H1 (cell line): ENCODE measurements at regions not wholly inside any gene's neighbourhood (a gene's known extent, or its start where the extent isn't known, plus 50 kb on each side); places are given as distances from the start of the nearest gene placed in this dataset.

Experiments used
- CTCF ChIA-PET: fragments of 300-600 bp; sonication (Branson Sonifier 250); formaldehyde crosslinking; loops from one replicate; lab custom pipeline; 2021; ENCODE audit not compliant: partially characterized antibody; lab: Charles Lee
- POLR2A ChIA-PET: fragments of 300-600 bp; sonication (Branson Sonifier 250); formaldehyde crosslinking; loops from one replicate; lab custom pipeline; 2021; ENCODE audit warnings: inconsistent platforms; ENCODE audit not compliant: partially characterized antibody; lab: Charles Lee
- DNase-seq, 2 experiments: peaks; one replicate each; pipeline versions ENCODE4 v3.0.0 to v3.0.0-alpha.2; 2010 to 2022; ENCODE audit warnings: low spot score in 2 of 2, low read depth in 1 of 2, mixed read lengths in 1 of 2
- FAIRE-seq: peaks from 2 replicates; lab custom pipeline; 2011; peaks lifted over from hg19 to GRCh38; lab: Jason Lieb, UNC
- H2AFZ ChIP-seq: 2 replicates; pipeline ENCODE4 v1.8.1; 2012; ENCODE audit warnings: low read length, inconsistent platforms
- H2AK5ac ChIP-seq: 2 replicates; pipeline ENCODE4 v1.6.1; 2013; ENCODE audit warnings: low read depth, low read length
- H2BK120ac ChIP-seq: replicated peaks from 2 replicates; pipeline ENCODE3; 2013; ENCODE audit warnings: low read depth, low read length, inconsistent platforms
- H2BK12ac ChIP-seq: 2 replicates; pipeline ENCODE4 v1.6.1; 2013; ENCODE audit warnings: low read depth, low read length
- H2BK15ac ChIP-seq: 2 replicates; pipeline ENCODE4 v1.6.1; 2013; ENCODE audit warnings: low read length
- H2BK20ac ChIP-seq: 2 replicates; pipeline ENCODE4 v1.6.1; 2013; ENCODE audit warnings: low read length
- H2BK5ac ChIP-seq: 2 replicates; pipeline ENCODE4 v1.6.1; 2013; ENCODE audit warnings: low read depth, low read length
- H3K14ac ChIP-seq: 2 replicates; pipeline ENCODE4 v1.6.1; 2013; ENCODE audit warnings: inconsistent platforms; ENCODE audit not compliant: insufficient read length
- H3K18ac ChIP-seq: 2 replicates; pipeline ENCODE4 v1.6.1; 2013; ENCODE audit warnings: low read length; ENCODE audit errors: extremely low read depth
- H3K23ac ChIP-seq: 2 replicates; pipeline ENCODE4 v1.6.1; 2013; ENCODE audit warnings: inconsistent platforms; ENCODE audit not compliant: insufficient read length
- H3K23me2 ChIP-seq: 2 replicates; pipeline ENCODE4 v1.6.1; 2013; ENCODE audit warnings: low read depth, low read length
- H3K27ac ChIP-seq: 2 replicates; pipeline ENCODE4 v1.6.1; 2011; ENCODE audit warnings: low read depth, low read length, inconsistent platforms
- H3K27me3 ChIP-seq, 4 experiments: replicated peaks in 1 of 4; 1 replicate in 1 of 4; 2 replicates in 3 of 4; pipeline versions ENCODE4 v1.6.1 to v1.8.1; 2011 to 2013; ENCODE audit warnings: low read length in 3 of 4, mild to moderate bottlenecking in 3 of 4, inconsistent platforms in 2 of 4, mixed read lengths in 2 of 4, moderate library complexity in 1 of 4; ENCODE audit not compliant: control insufficient read depth in 3 of 4, insufficient read depth in 3 of 4; ENCODE audit errors: extremely low read depth in 1 of 4
- H3K36me3 ChIP-seq, 4 experiments: 2 replicates each; pipeline versions ENCODE4 v1.6.1 to v1.8.1; 2011 to 2013; ENCODE audit warnings: mild to moderate bottlenecking in 4 of 4, low read length in 3 of 4, moderate library complexity in 2 of 4, control low read depth in 1 of 4, inconsistent platforms in 1 of 4; ENCODE audit not compliant: insufficient read depth in 4 of 4, control insufficient read depth in 2 of 4
- H3K4ac ChIP-seq: replicated peaks from 2 replicates; pipeline ENCODE3; 2013; ENCODE audit warnings: low read length, low read depth, mixed read lengths, inconsistent platforms; ENCODE audit not compliant: insufficient read length
- H3K4me1 ChIP-seq, 4 experiments: replicated peaks in 1 of 4; 1 replicate in 1 of 4; 2 replicates in 3 of 4; pipeline versions ENCODE4 v1.6.1 to v1.8.1; 2011 to 2013; ENCODE audit warnings: low read length in 3 of 4, inconsistent platforms in 2 of 4, mixed read lengths in 1 of 4; ENCODE audit not compliant: insufficient read depth in 4 of 4, control insufficient read depth in 3 of 4
- H3K4me2 ChIP-seq, 2 experiments: 2 replicates each; pipeline versions ENCODE4 v1.6.1 to v1.8.1; 2011 to 2013; ENCODE audit warnings: low read depth in 2 of 2, low read length in 2 of 2, control low read depth in 1 of 2, inconsistent platforms in 1 of 2, mild to moderate bottlenecking in 1 of 2; ENCODE audit not compliant: insufficient read depth in 1 of 2
- H3K4me3 ChIP-seq, 4 experiments: fragments of 200-600, 300-600 bp in 1 of 4; sonication (generic), shearing (Covaris generic), sonication (Bioruptor Twin) in 1 of 4; 2 replicates each; pipeline versions ENCODE4 v1.5.1 to v1.8.1; 2011 to 2016; ENCODE audit warnings: low read length in 4 of 4, low read depth in 3 of 4, control low read depth in 2 of 4, inconsistent platforms in 2 of 4, mild to moderate bottlenecking in 2 of 4, mixed read lengths in 1 of 4, moderate library complexity in 1 of 4; ENCODE audit not compliant: insufficient read depth in 2 of 4; ENCODE audit errors: extremely low read depth in 1 of 4
- H3K56ac ChIP-seq: replicated peaks from 2 replicates; pipeline ENCODE3; 2013; ENCODE audit warnings: low read depth, mild to moderate bottlenecking, mixed read lengths, low read length, inconsistent platforms; ENCODE audit not compliant: insufficient read length
- H3K79me1 ChIP-seq: 2 replicates; pipeline ENCODE4 v1.6.1; 2013; ENCODE audit warnings: low read depth, low read length, control low read depth
- H3K79me2 ChIP-seq, 2 experiments: 2 replicates each; pipeline versions ENCODE4 v1.6.1 to v1.8.1; 2012 to 2013; ENCODE audit warnings: low read length in 2 of 2, mild to moderate bottlenecking in 2 of 2, inconsistent platforms in 1 of 2; ENCODE audit not compliant: insufficient read depth in 2 of 2, control insufficient read depth in 1 of 2
- H3K9ac ChIP-seq, 4 experiments: replicated peaks in 1 of 4; 1 replicate in 1 of 4; 2 replicates in 3 of 4; pipeline versions ENCODE4 v1.6.1 to v1.8.1; 2011 to 2013; ENCODE audit warnings: low read depth in 3 of 4, low read length in 3 of 4, control low read depth in 2 of 4, mild to moderate bottlenecking in 2 of 4, moderate library complexity in 2 of 4, inconsistent platforms in 1 of 4; ENCODE audit errors: extremely low read depth in 1 of 4
- H3K9me3 ChIP-seq, 2 experiments: 2 replicates each; pipeline versions ENCODE4 v1.6.1 to v1.8.1; 2012 to 2013; ENCODE audit warnings: mild to moderate bottlenecking in 2 of 2, moderate library complexity in 2 of 2, control low read depth in 1 of 2, inconsistent platforms in 1 of 2, low read depth in 1 of 2, low read length in 1 of 2, mixed read lengths in 1 of 2; ENCODE audit not compliant: insufficient read depth in 2 of 2
- H4K20me1 ChIP-seq, 2 experiments: replicated peaks in 1 of 2; 2 replicates each; pipeline versions ENCODE3 to v1.8.1; 2011 to 2013; ENCODE audit warnings: inconsistent platforms in 2 of 2, low read length in 2 of 2, mild to moderate bottlenecking in 1 of 2; ENCODE audit not compliant: insufficient read depth in 2 of 2, control insufficient read depth in 1 of 2
- H4K5ac ChIP-seq: 2 replicates; pipeline ENCODE4 v1.6.1; 2013; ENCODE audit warnings: low read length, low read depth, mixed read lengths, inconsistent platforms; ENCODE audit not compliant: insufficient read length
- H4K8ac ChIP-seq: 2 replicates; pipeline ENCODE4 v1.8.0; 2013; ENCODE audit warnings: mild to moderate bottlenecking, moderate library complexity, low read length, inconsistent platforms; ENCODE audit not compliant: insufficient read depth; ENCODE audit errors: extremely low read depth
- H4K91ac ChIP-seq: replicated peaks from 2 replicates; pipeline ENCODE3; 2013; ENCODE audit warnings: low read length, mixed read lengths, inconsistent platforms; ENCODE audit not compliant: insufficient read length
- ATF2 ChIP-seq: IDR thresholded peaks from 2 replicates; pipeline ENCODE4 v1.6.1; 2012; ENCODE audit warnings: low read length, inconsistent platforms
- CEBPB ChIP-seq: IDR thresholded peaks from 2 replicates; pipeline ENCODE4 v1.6.1; 2012; ENCODE audit warnings: low read depth, low read length
- E2F6 ChIP-seq: IDR thresholded peaks from 2 replicates; pipeline ENCODE4 v1.6.1; 2012; ENCODE audit warnings: inconsistent platforms
- KDM1A ChIP-seq: fragments of 200-600, 300-600 bp; sonication (generic); IDR thresholded peaks from 2 replicates; pipeline ENCODE4 v1.7.1; 2016; ENCODE audit warnings: mild to moderate bottlenecking, low read length, borderline replicate concordance
- POLR2A ChIP-seq, 2 experiments: IDR thresholded peaks; 1 replicate in 1 of 2; 2 replicates in 1 of 2; pipeline ENCODE4 v1.6.1; 2011; ENCODE audit warnings: low read depth in 2 of 2, low read length in 2 of 2, mild to moderate bottlenecking in 2 of 2; ENCODE audit errors: control extremely low read depth in 1 of 2
- POU5F1 ChIP-seq: IDR thresholded peaks from 2 replicates; pipeline ENCODE4 v1.6.1; 2011; ENCODE audit warnings: low read depth, mild to moderate bottlenecking, low read length, moderate library complexity
- SIRT6 ChIP-seq: IDR thresholded peaks from one replicate; pipeline ENCODE4 v1.7.1; 2012; ENCODE audit warnings: low read length, inconsistent platforms
- TCF12 ChIP-seq: IDR thresholded peaks from 2 replicates; pipeline ENCODE4 v1.6.1; 2011; ENCODE audit warnings: low read depth, mild to moderate bottlenecking, low read length
- TEAD4 ChIP-seq: IDR thresholded peaks from 2 replicates; pipeline ENCODE4 v1.6.1; 2012; ENCODE audit warnings: low read depth, low read length, inconsistent platforms, mixed read lengths
- WGBS, 2 experiments: shearing (Covaris generic) in 1 of 2; methylation state at CpG; one replicate each; pipeline versions ENCODE4 v1.1.6 to v1.1.7; 2013 to 2015; ENCODE audit warnings: low lambda C conversion rate in 2 of 2, mixed read lengths in 2 of 2, inconsistent platforms in 1 of 2, low coverage in 1 of 2, missing lambda C conversion rate in 1 of 2; ENCODE audit not compliant: insufficient replicate concordance in 2 of 2, insufficient coverage in 1 of 2, insufficient read length in 1 of 2; ENCODE audit errors: extremely low coverage in 1 of 2, missing lambda C conversion rate in 1 of 2; 5-methylcytosine and 5-hydroxymethylcytosine counted together

GRCh38 chr6:168222115-168223043 is 97.2 kb downstream of the DACT2 start:
- Histone ChIP-seq H2BK15ac (no peak overlapping the region), H3K79me2 (no peaks in the 10 kb centered on the region)
- TF ChIP-seq KDM1A: no peak
- TF ChIP-seq POLR2A (IDR thresholded peaks at IDR 0.05; ENCODE audit: control extremely low read depth in 1 of 2, low read depth in 2 of 2, low read length in 2 of 2): no peak
- no peak for TF ChIP-seq TEAD4
- no peak for TF ChIP-seq TCF12
- no peak for TF ChIP-seq ATF2
- no peak for TF ChIP-seq E2F6
- TF ChIP-seq CEBPB: no peak
- no peak for TF ChIP-seq POU5F1
- no peak for TF ChIP-seq SIRT6
- TF ChIP-seq, all 59 proteins: peak for 0
- CTCF ChIA-PET: interaction anchor here (0.9 to 1.3 kb wide), 4 partner anchors 9 to 126 kb away, joined by 3 to 5 read pairs (median 4); no protein-coding TSS in a partner anchor
- H3K14ac ChIP-seq: no peak overlapping the region
- no peak overlapping the region for H2BK5ac ChIP-seq
- H2BK120ac ChIP-seq: no peak overlapping the region
- H4K8ac ChIP-seq: no peak overlapping the region
- no peaks in the 10 kb centered on the region for H3K27me3 ChIP-seq
- H2BK12ac ChIP-seq: no peak overlapping the region
- H4K91ac ChIP-seq: no peak overlapping the region
- H2BK20ac ChIP-seq: no peak overlapping the region
- FAIRE-seq (no peak), DNase-seq (no peak)
- H3K4ac ChIP-seq: no peak overlapping the region
- no peak overlapping the region for H2AK5ac ChIP-seq
- H4K5ac ChIP-seq: no peak overlapping the region
- H3K9ac ChIP-seq: no peak overlapping the region
- no peak overlapping the region for H2AFZ ChIP-seq
- H3K23me2 ChIP-seq: no peaks in the 10 kb centered on the region
- H3K18ac ChIP-seq: no peak overlapping the region
- H3K4me3 ChIP-seq: no peak overlapping the region
- H3K36me3 ChIP-seq: no peaks in the 10 kb centered on the region
- peaks cover 3 to 17% (median 7%) of the 10 kb centered on the region in 4 experiments for H3K4me1 ChIP-seq
- WGBS, 2 experiments: 87% methylated on average over 16 of the region's 17 CpGs; no CpG with 5 or more reads in 1 of the 2 experiments
- H3K56ac ChIP-seq: no peak overlapping the region
- no peaks in the 10 kb centered on the region for H3K9me3 ChIP-seq
- no peak overlapping the region for H3K4me2 ChIP-seq
- no peaks in the 10 kb centered on the region for H4K20me1 ChIP-seq
- no peaks in the 10 kb centered on the region for H3K79me1 ChIP-seq
- H3K27ac ChIP-seq: no peak overlapping the region
- POLR2A ChIA-PET: no interaction called here
- no peak overlapping the region for H3K23ac ChIP-seq
